GM12864 (cell line): ENCODE measurements at regions not wholly inside any gene's neighbourhood (a gene's known extent, or its start where the extent isn't known, plus 50 kb on each side); places are given as distances from the start of the nearest gene placed in this dataset.

Experiments used
- DNase-seq: peaks from one replicate; pipeline ENCODE4 v3.0.0-alpha.2; 2011; ENCODE audit warnings: low read depth
- H3K4me3 ChIP-seq: 2 replicates; pipeline ENCODE4 v1.5.1; 2011; ENCODE audit warnings: mild to moderate bottlenecking, low read depth, low read length, control low read depth
- TF ChIP-seq, protein P1 (sequence below): IDR thresholded peaks from 2 replicates; pipeline ENCODE4 v1.5.1; 2011; ENCODE audit warnings: low read depth, mild to moderate bottlenecking, moderate library complexity, low read length, control low read depth, inconsistent platforms; ENCODE audit errors: missing control alignments

DNA sequence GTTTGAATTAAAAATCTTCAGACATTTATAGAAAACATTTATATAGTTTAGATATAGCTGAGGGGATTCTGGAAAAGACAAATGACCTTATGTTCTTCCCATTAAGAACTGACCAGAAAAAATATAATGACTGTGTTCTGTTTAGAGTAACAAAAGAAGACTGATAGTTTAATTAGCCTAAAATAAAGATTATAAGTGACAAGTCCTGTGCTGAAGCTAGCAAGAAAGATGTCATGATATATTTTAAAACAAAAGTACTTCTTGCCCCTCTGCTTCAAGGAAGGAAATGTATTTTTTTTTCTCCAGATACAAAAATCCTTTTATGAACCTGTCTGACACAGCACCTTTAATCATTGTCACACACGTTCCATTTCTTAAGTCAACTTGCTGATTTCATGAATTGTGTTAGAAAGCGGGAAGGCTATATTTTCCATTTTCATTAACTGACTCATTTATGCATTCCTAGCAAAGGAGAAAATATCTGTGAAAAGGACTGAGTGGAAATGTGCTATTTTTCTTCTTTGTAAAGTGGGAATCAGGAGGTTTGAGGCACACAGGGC lies 690.7 kb upstream of the GOT2 start:
- DNase-seq = no peak
- TF ChIP-seq, protein P1, sequence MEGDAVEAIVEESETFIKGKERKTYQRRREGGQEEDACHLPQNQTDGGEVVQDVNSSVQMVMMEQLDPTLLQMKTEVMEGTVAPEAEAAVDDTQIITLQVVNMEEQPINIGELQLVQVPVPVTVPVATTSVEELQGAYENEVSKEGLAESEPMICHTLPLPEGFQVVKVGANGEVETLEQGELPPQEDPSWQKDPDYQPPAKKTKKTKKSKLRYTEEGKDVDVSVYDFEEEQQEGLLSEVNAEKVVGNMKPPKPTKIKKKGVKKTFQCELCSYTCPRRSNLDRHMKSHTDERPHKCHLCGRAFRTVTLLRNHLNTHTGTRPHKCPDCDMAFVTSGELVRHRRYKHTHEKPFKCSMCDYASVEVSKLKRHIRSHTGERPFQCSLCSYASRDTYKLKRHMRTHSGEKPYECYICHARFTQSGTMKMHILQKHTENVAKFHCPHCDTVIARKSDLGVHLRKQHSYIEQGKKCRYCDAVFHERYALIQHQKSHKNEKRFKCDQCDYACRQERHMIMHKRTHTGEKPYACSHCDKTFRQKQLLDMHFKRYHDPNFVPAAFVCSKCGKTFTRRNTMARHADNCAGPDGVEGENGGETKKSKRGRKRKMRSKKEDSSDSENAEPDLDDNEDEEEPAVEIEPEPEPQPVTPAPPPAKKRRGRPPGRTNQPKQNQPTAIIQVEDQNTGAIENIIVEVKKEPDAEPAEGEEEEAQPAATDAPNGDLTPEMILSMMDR = no peak
- no peak overlapping the region for H3K4me3 ChIP-seq

GRCh38 chr16:59411961-59412841 lies 678.1 kb upstream of the GOT2 start:
- TF ChIP-seq, protein P1 = no peak
- DNase-seq = no peak
- H3K4me3 ChIP-seq = no peak overlapping the region

DNA sequence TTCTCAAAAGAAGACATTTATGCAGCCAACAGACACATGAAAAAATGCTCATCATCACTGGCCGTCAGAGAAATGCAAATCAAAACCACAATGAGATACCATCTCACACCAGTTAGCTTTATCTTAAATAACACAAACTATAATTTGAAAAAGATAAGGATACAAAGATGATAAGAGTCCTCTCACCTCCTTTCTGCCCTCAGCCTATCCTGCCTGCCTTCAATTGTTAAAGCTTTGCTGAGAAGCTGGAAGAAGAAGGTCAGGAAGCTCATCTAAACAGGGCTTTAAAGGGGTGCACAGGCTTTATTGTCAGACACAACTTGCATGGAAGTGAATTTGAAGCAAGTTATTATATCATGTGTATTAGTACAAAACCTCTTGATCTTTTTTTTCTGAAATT lies 676.3 kb upstream of the GOT2 start:
- no peak overlapping the region for H3K4me3 ChIP-seq
- TF ChIP-seq, protein P1 = no peak
- no peak for DNase-seq

DNA sequence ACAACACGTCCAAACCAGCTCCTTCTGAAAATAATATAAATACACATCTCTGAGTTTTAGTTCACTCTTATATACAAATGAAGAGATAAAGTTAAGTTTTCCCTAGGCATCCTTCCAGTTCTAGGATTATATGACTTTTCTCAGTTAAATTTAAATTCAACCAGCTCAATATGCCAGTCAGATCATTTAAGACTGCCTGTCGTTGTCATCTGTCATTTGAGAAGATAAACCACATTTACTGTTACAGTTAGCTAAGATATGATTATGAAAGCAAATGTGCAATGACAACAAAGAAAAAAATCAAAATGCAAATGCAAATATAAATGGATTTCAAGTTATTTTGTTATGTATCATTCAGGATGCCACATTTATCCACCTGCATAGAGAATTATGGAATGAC lies 671.7 kb upstream of the GOT2 start:
- no peak for DNase-seq
- H3K4me3 ChIP-seq = no peak overlapping the region
- TF ChIP-seq, protein P1 = no peak

- TF ChIP-seq, protein P1 = no peak
- no peak for DNase-seq
- H3K4me3 ChIP-seq = no peak overlapping the region
These were observed 670.4 kb upstream of the GOT2 start for GRCh38 chr16:59404509-59404908.

GRCh38 chr16:59400830-59401229 lies 666.7 kb upstream of the GOT2 start:
- DNase-seq = no peak
- no peak overlapping the region for H3K4me3 ChIP-seq
- TF ChIP-seq, protein P1 = no peak

DNA sequence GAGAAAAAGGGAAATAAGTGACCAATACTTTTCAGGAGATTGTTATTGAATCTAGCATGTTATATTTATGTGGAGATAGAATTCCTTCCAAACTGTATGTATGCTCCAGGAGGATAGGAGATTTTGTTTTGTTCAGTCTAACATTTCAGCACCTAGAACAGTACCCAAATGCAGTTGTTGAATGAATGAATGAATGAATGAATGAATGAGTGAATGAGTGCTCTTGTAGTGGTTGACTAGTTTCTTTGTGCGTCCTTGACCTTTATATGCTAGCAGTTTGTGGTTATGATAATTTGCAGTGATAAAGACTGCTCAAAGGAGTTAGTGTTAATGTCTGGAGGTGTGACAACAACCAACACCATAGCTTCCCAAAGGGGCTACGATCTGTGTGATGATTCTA lies 663.5 kb upstream of the GOT2 start:
- H3K4me3 ChIP-seq = no peak overlapping the region
- DNase-seq = no peak
- TF ChIP-seq, protein P1 = no peak
